Hepatocyte (in vitro differentiated cells): ENCODE measurements at regions not wholly inside any gene's neighbourhood (a gene's known extent, or its start where the extent isn't known, plus 50 kb on each side); places are given as distances from the start of the nearest gene placed in this dataset.

Experiments
- DNase-seq: peaks from one replicate; pipeline ENCODE4 v3.0.0-alpha.2; 2016; ENCODE audit warnings: low spot score
- H2AFZ ChIP-seq: fragments of 200-600 bp; sonication (generic); 2 replicates; pipeline ENCODE4 v1.6.0; 2016; ENCODE audit warnings: antibody characterized with exemption, mild to moderate bottlenecking
- H3K27ac ChIP-seq: fragments of 200-600 bp; sonication (generic); 2 replicates; pipeline ENCODE4 v1.5.1; 2016; ENCODE audit warnings: mild to moderate bottlenecking
- H3K27me3 ChIP-seq: fragments of 200-600 bp; sonication (generic); 2 replicates; pipeline ENCODE4 v1.6.1; 2016
- H3K36me3 ChIP-seq: fragments of 200-600 bp; sonication (generic); replicated peaks from 2 replicates; pipeline ENCODE4 v1.5.1; 2016; ENCODE audit warnings: low read depth; ENCODE audit not compliant: insufficient read depth
- H3K4me1 ChIP-seq: fragments of 200-600 bp; sonication (generic); 2 replicates; pipeline ENCODE4 v1.5.1; 2016; ENCODE audit warnings: mild to moderate bottlenecking, moderate library complexity; ENCODE audit not compliant: insufficient read depth
- H3K4me2 ChIP-seq: fragments of 200-600 bp; sonication (generic); 2 replicates; pipeline ENCODE4 v1.6.0; 2016
- H3K4me3 ChIP-seq: fragments of 200-600 bp; sonication (generic); 2 replicates; pipeline ENCODE4 v1.5.1; 2016; ENCODE audit warnings: mild to moderate bottlenecking
- H3K79me2 ChIP-seq: fragments of 200-600 bp; sonication (generic); 2 replicates; pipeline ENCODE4 v1.6.0; 2017; ENCODE audit warnings: mild to moderate bottlenecking
- H3K9me2 ChIP-seq: fragments of 200-600 bp; sonication (generic); replicated peaks from 2 replicates; pipeline ENCODE4 v1.6.0; 2017; ENCODE audit warnings: mild to moderate bottlenecking; ENCODE audit not compliant: insufficient read depth
- H3K9me3 ChIP-seq: fragments of 200-600 bp; sonication (generic); 2 replicates; pipeline ENCODE4 v1.5.1; 2016; ENCODE audit warnings: low read depth, mild to moderate bottlenecking
- H4K20me1 ChIP-seq: fragments of 200-600 bp; sonication (generic); 2 replicates; pipeline ENCODE4 v1.6.0; 2016; ENCODE audit warnings: mild to moderate bottlenecking; ENCODE audit not compliant: insufficient read depth, poor library complexity, severe bottlenecking
- EZH2 ChIP-seq: fragments of 200-600 bp; sonication (generic); IDR thresholded peaks from 2 replicates; pipeline ENCODE4 v1.6.1; 2016; ENCODE audit warnings: antibody characterized with exemption, mild to moderate bottlenecking, borderline replicate concordance
- EZH2phosphoT487 ChIP-seq: fragments of 200-600 bp; sonication (generic); IDR thresholded peaks from one replicate; pipeline ENCODE4 v1.6.1; 2018; ENCODE audit warnings: antibody characterized with exemption, mild to moderate bottlenecking, low read depth, moderate library complexity; ENCODE audit not compliant: unreplicated experiment, severe bottlenecking
- WGBS: methylation state at CpG from one replicate; pipeline ENCODE4 v1.1.6; 2016; ENCODE audit warnings: low lambda C conversion rate; ENCODE audit errors: missing lambda C conversion rate; 5-methylcytosine and 5-hydroxymethylcytosine counted together
- TF ChIP-seq, protein P1 (sequence below): fragments of 200-600 bp; sonication (generic); IDR thresholded peaks from 2 replicates; pipeline ENCODE4 v1.5.1; 2016; ENCODE audit warnings: antibody characterized with exemption, mild to moderate bottlenecking; ENCODE audit not compliant: poor library complexity

DNA sequence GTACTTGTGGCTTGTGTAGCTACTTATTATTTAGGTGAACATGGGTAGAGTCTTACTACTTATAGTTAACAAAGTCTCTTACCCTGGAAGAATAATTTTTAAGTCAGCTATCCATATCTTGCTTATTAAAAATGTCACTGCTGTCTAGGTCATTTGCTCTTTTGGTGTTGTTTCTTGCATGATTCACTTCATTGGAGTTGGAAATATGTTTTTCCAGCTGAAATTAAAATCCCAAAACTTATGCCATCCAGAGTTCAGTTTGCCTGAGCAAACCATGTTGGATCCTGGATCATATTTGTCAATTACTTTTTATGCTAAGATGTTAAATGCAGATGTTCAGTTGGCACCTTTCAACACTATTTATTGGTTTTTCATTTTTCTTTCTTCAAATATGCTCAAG is 421.0 kb upstream of the RBMS3 start:
- no peaks in the 10 kb centered on the region for H4K20me1 ChIP-seq
- no peak overlapping the region for H3K4me2 ChIP-seq
- no peaks in the 10 kb centered on the region for H3K9me3 ChIP-seq
- H3K36me3 ChIP-seq, result no peaks in the 10 kb centered on the region
- no peak overlapping the region for H3K4me3 ChIP-seq
- no peak for DNase-seq
- TF ChIP-seq EZH2, result no peak
- TF ChIP-seq, protein P1, sequence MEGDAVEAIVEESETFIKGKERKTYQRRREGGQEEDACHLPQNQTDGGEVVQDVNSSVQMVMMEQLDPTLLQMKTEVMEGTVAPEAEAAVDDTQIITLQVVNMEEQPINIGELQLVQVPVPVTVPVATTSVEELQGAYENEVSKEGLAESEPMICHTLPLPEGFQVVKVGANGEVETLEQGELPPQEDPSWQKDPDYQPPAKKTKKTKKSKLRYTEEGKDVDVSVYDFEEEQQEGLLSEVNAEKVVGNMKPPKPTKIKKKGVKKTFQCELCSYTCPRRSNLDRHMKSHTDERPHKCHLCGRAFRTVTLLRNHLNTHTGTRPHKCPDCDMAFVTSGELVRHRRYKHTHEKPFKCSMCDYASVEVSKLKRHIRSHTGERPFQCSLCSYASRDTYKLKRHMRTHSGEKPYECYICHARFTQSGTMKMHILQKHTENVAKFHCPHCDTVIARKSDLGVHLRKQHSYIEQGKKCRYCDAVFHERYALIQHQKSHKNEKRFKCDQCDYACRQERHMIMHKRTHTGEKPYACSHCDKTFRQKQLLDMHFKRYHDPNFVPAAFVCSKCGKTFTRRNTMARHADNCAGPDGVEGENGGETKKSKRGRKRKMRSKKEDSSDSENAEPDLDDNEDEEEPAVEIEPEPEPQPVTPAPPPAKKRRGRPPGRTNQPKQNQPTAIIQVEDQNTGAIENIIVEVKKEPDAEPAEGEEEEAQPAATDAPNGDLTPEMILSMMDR, result no peak
- TF ChIP-seq EZH2phosphoT487, result no peak
- H2AFZ ChIP-seq, result no peak overlapping the region
- no peaks in the 10 kb centered on the region for H3K79me2 ChIP-seq
- H3K27me3 ChIP-seq, result no peaks in the 10 kb centered on the region
- no peaks in the 10 kb centered on the region for H3K4me1 ChIP-seq
- H3K9me2 ChIP-seq, result no peaks in the 10 kb centered on the region
- no peak overlapping the region for H3K27ac ChIP-seq

GRCh38 chr3:28860307-28860706 is 420.6 kb upstream of the RBMS3 start:
- no peaks in the 10 kb centered on the region for H4K20me1 ChIP-seq
- no peak for DNase-seq
- no peak overlapping the region for H3K27ac ChIP-seq
- WGBS, result 91% methylated on average over 4 of the region's 4 CpGs
- H3K4me1 ChIP-seq, result no peaks in the 10 kb centered on the region
- no peaks in the 10 kb centered on the region for H3K36me3 ChIP-seq
- H3K27me3 ChIP-seq, result no peaks in the 10 kb centered on the region
- no peaks in the 10 kb centered on the region for H3K9me2 ChIP-seq
- no peaks in the 10 kb centered on the region for H3K79me2 ChIP-seq
- H3K4me2 ChIP-seq, result no peak overlapping the region
- H3K9me3 ChIP-seq, result no peaks in the 10 kb centered on the region
- TF ChIP-seq, protein P1, result no peak
- TF ChIP-seq EZH2phosphoT487 (no peak), EZH2 (no peak)
- no peak overlapping the region for H3K4me3 ChIP-seq
- H2AFZ ChIP-seq, result no peak overlapping the region

- no peaks in the 10 kb centered on the region for H3K4me1 ChIP-seq
- H3K27me3 ChIP-seq, result no peaks in the 10 kb centered on the region
- TF ChIP-seq, protein P1, result no peak
- no peak for TF ChIP-seq EZH2phosphoT487
- no peak for TF ChIP-seq EZH2
- H3K4me3 ChIP-seq, result no peak overlapping the region
- 98% methylated on average over 7 of the region's 7 CpGs for WGBS
- no peaks in the 10 kb centered on the region for H4K20me1 ChIP-seq
- no peaks in the 10 kb centered on the region for H3K36me3 ChIP-seq
- H3K27ac ChIP-seq, result no peak overlapping the region
- no peaks in the 10 kb centered on the region for H3K79me2 ChIP-seq
- no peak for DNase-seq
- no peaks in the 10 kb centered on the region for H3K9me3 ChIP-seq
- no peaks in the 10 kb centered on the region for H3K9me2 ChIP-seq
- H3K4me2 ChIP-seq, result no peak overlapping the region
- no peak overlapping the region for H2AFZ ChIP-seq
These were observed 417.7 kb upstream of the RBMS3 start for GRCh38 chr3:28863186-28863585.

GRCh38 chr3:28867836-28868235 is 413.0 kb upstream of the RBMS3 start:
- Histone ChIP-seq H3K9me2 (no peaks in the 10 kb centered on the region), H2AFZ (no peak overlapping the region), H3K27ac (no peak overlapping the region), H3K36me3 (no peaks in the 10 kb centered on the region), H3K9me3 (no peaks in the 10 kb centered on the region), H3K4me3 (no peak overlapping the region), H3K4me2 (no peak overlapping the region), H4K20me1 (no peaks in the 10 kb centered on the region), H3K79me2 (no peaks in the 10 kb centered on the region), H3K4me1 (no peaks in the 10 kb centered on the region), H3K27me3 (no peaks in the 10 kb centered on the region)
- DNase-seq, result no peak
- 27% methylated on average over 2 of the region's 2 CpGs for WGBS
- no peak for TF ChIP-seq EZH2
- TF ChIP-seq, protein P1, result no peak
- TF ChIP-seq EZH2phosphoT487, result no peak
